Mucosa of descending colon (tissue), 3 donors: ENCODE measurements at regions not wholly inside any gene's neighbourhood (a gene's known extent, or its start where the extent isn't known, plus 50 kb on each side); places are given as distances from the start of the nearest gene placed in this dataset.

Experiments
- ATAC-seq: fragments of 200-7000 bp; cut with Tn5 transposase; one replicate; pipeline ENCODE4 v1.9.1; 2020; ENCODE audit warnings: mild to moderate bottlenecking, moderate library complexity
- DNase-seq, 3 donors: peaks; one replicate each; pipeline ENCODE4 v3.0.0-alpha.2; 2020
- H3K36me3 ChIP-seq: fragments of 200-600 bp; one replicate; pipeline ENCODE4 v1.8.0; 2021; ENCODE audit warnings: low read depth, mild to moderate bottlenecking
- H3K4me1 ChIP-seq: fragments of 200-600 bp; one replicate; pipeline ENCODE4 v1.8.0; 2021; ENCODE audit warnings: low read depth, mild to moderate bottlenecking
- H3K4me3 ChIP-seq: fragments of 200-600 bp; one replicate; pipeline ENCODE4 v1.8.0; 2021; ENCODE audit warnings: mild to moderate bottlenecking
- H3K9me3 ChIP-seq: fragments of 200-600 bp; one replicate; pipeline ENCODE4 v1.8.0; 2021; ENCODE audit warnings: mild to moderate bottlenecking
- CTCF ChIP-seq: fragments of 200-600 bp; IDR thresholded peaks from one replicate; pipeline ENCODE4 v1.8.0; 2022; ENCODE audit warnings: antibody characterized with exemption, mild to moderate bottlenecking
- intact Hi-C, 2 donors: fragments of 100-400 bp; cut with DNase I in 1 of 2; cut with micrococcal nuclease in 1 of 2; formaldehyde crosslinking; loops; one replicate each; pipeline versions ENCODE4 v1.11.0 to v1.11.1; 2022; cut with DNase I, micrococcal nuclease
- donor health status: DM: no; HTN: no; CAD: no; lungs with moderate emphysema.
- donor health status: DM: no; HTN: no; CAD: no.
- donor health status: DM: no; HTN: yes; CAD: no.

GRCh38 chr13:84951128-84951527 lies 848.1 kb downstream of the SLITRK6 start:
- DNase-seq (no peak), ATAC-seq (no peak)
- Histone ChIP-seq H3K36me3 (no peaks in the 10 kb centered on the region), H3K4me1 (no peaks in the 10 kb centered on the region), H3K4me3 (no peak overlapping the region), H3K9me3 (peaks cover 3% of the 10 kb centered on the region)
- intact Hi-C loops: no loop called here
- TF ChIP-seq CTCF: no peak

- DNase-seq: no peak
- intact Hi-C loops: no loop called here
- peaks cover 3% of the 10 kb centered on the region for H3K9me3 ChIP-seq
- no peak overlapping the region for H3K4me3 ChIP-seq
- no peaks in the 10 kb centered on the region for H3K4me1 ChIP-seq
- no peaks in the 10 kb centered on the region for H3K36me3 ChIP-seq
- TF ChIP-seq CTCF: no peak
- no peak for ATAC-seq
Measured at GRCh38 chr13:84946192-84946591, 853.0 kb downstream of the SLITRK6 start.

- intact Hi-C loops: no loop called here
- DNase-seq: no peak
- no peak for TF ChIP-seq CTCF
- Histone ChIP-seq H3K9me3 (no peaks in the 10 kb centered on the region), H3K4me3 (no peak overlapping the region), H3K4me1 (no peaks in the 10 kb centered on the region), H3K36me3 (no peaks in the 10 kb centered on the region)
- ATAC-seq: no peak
Measured at GRCh38 chr13:84940798-84941197, 858.4 kb downstream of the SLITRK6 start.

- Histone ChIP-seq H3K4me1 (no peaks in the 10 kb centered on the region), H3K4me3 (no peak overlapping the region), H3K36me3 (no peaks in the 10 kb centered on the region), H3K9me3 (no peaks in the 10 kb centered on the region)
- no peak for TF ChIP-seq CTCF
- intact Hi-C loops: no loop called here
- DNase-seq: no peak
- ATAC-seq: no peak
Measured at GRCh38 chr13:84940167-84940566, 859.1 kb downstream of the SLITRK6 start.

- ATAC-seq (no peak), DNase-seq (no peak)
- no peaks in the 10 kb centered on the region for H3K36me3 ChIP-seq
- no peak for TF ChIP-seq CTCF
- no peaks in the 10 kb centered on the region for H3K9me3 ChIP-seq
- H3K4me1 ChIP-seq: no peaks in the 10 kb centered on the region
- no peak overlapping the region for H3K4me3 ChIP-seq
- intact Hi-C loops: no loop called here
Measured at GRCh38 chr13:84934911-84935310, 864.3 kb downstream of the SLITRK6 start.

DNA sequence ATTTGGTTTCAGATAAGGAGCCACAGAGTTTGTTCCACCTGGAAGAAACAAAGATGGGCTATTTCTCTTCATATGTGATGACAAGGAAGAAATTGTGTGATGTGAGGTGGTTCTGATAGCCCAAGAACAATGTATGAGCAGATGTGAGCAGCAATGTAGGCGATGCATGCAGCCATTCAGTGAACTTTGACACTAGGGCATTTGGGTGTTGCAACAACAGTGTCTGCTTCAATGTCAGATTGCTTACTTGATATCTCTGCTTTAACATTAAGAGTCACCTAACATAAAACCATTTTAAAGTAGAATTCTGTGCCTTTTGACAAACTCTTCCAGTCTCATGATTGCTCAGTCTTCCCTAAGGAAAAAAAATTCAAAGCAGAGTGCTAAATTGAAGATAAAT lies 865.4 kb downstream of the SLITRK6 start:
- Histone ChIP-seq H3K4me1 (no peaks in the 10 kb centered on the region), H3K36me3 (no peaks in the 10 kb centered on the region), H3K4me3 (no peak overlapping the region), H3K9me3 (no peaks in the 10 kb centered on the region)
- DNase-seq (no peak), ATAC-seq (no peak)
- TF ChIP-seq CTCF: no peak
- intact Hi-C loops: no loop called here
